ENCODE measurements at regions not wholly inside any gene's neighbourhood (a gene's known extent, or its start where the extent isn't known, plus 50 kb on each side); places are given as distances from the start of the nearest gene placed in this dataset.
"Not testable (repeated sequence)": the region's sequence is repeated elsewhere in the genome, so short reads cannot be mapped to it uniquely, and the experiment has no call there.

DNA sequence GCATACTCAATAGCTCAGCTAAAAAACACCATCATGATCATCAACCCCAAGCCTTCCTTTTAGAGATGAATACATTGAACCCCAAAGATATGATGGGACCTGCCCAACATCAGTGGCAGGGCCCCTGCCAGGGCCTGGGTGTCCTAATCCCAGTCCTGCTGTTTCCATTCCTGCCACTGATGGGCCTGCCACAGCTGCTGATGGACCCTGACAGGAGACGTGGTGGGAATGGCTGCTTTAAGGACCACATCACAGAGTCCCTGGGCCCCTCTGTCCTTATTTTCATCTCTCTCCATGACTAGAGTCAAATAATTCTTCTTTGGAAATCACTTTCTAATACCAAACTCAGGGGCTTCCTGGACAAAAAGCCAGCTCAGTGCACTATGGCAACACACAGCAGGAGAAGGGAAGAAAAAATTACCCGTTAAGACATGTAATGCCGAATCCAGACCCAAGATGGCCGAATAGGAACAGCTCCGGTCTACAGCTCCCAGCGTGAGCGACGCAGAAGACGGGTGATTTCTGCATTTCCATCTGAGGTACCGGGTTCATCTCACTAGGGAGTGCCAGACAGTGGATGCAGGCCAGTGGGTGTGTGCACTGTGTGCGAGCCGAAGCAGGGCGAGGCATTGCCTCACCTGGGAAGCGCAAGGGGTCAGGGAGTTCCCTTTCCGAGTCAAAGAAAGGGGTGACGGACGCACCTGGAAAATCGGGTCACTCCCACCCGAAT is 160.6 kb upstream of the THBS1 start:
- TF ChIP-seq POLR2AphosphoS5, POLR2A, TAF1, SPI1 (IDR thresholded peaks at IDR 0.05; ENCODE audit: low read depth, low read length): not testable (repeated sequence)
